HPDE6-E6E7 (cell line): ENCODE measurements at regions not wholly inside any gene's neighbourhood (a gene's known extent, or its start where the extent isn't known, plus 50 kb on each side); places are given as distances from the start of the nearest gene placed in this dataset.
"Not testable (repeated sequence)": the region's sequence is repeated elsewhere in the genome, so short reads cannot be mapped to it uniquely, and the experiment has no call there.

Source experiments
- DNase-seq: peaks from one replicate; pipeline ENCODE4 v3.0.0; 2011; ENCODE audit warnings: missing footprints; ENCODE audit errors: extremely low spot score

- no peak for DNase-seq
Observed at GRCh38 chr10:37474645-37475044, 349.2 kb downstream of the ANKRD30A start.

GRCh38 chr10:37473906-37474305 is 348.5 kb downstream of the ANKRD30A start:
- no peak for DNase-seq

GRCh38 chr10:37467246-37467645 is 341.8 kb downstream of the ANKRD30A start:
- DNase-seq: no peak

- no peak for DNase-seq
Observed at GRCh38 chr10:37456456-37456855, 331.1 kb downstream of the ANKRD30A start.

DNA sequence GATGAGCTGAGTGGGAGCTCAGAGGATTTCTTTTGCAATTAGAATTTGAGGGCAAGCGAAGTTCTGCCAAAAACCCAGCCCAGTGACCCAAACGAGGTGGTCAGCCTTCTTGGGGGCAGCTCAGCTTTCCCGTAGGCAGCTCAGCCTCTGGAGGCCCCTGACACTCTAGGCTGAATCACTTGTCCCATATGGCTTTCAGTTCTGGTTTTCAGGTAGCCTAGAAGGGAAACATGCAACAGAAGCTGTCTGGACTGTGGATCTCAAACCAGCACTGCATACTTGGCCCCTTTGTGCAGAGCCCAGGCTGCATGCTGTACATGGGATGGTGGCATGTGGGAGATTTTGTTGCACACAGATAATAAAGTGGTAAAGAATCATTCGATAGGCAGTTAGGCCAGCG is 322.8 kb downstream of the ANKRD30A start:
- DNase-seq: no peak

DNA sequence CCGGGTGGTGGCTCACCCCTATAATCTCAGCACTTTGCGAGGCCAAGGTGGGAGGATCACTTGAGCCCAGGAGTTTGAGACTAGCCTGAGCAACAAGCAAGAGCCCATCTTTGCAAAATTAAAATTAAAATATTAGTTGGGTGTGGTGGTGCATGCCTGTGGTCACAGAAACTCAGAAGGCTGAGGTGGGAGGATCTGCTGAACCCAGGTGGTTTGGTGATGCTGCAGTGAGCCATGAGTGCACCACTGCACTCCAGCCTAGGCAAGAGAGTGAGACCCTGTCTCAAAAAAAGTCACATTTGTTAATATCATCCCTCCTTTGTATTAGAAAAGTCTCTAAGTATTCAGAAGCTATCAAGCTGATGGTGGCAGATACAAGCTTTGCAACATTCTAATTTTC is 317.5 kb downstream of the ANKRD30A start:
- no peak for DNase-seq

- not testable (repeated sequence) for DNase-seq
Observed at GRCh38 chr10:37441224-37441623, 315.8 kb downstream of the ANKRD30A start.

DNA sequence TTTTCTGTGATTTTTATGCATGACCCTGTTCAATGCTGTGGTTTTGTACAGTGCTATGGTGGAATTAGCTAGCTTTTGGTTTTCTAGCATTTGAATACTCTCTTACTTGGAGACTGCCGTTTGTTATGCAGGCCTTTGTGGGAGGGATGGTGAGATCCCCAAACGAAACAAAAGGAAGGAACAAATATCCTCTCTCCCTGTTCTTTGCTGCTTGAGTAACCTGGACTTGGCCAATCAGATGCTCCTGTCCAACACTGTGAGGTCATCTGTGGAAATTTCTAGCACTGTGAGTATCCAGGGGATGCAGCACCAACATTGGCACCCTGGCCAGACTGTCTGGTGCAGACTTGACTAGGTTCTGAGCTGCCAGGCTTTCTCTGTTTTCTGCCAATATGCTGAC is 314.4 kb downstream of the ANKRD30A start:
- no peak for DNase-seq

GRCh38 chr10:37436357-37436756 is 311.0 kb downstream of the ANKRD30A start:
- no peak for DNase-seq

DNA sequence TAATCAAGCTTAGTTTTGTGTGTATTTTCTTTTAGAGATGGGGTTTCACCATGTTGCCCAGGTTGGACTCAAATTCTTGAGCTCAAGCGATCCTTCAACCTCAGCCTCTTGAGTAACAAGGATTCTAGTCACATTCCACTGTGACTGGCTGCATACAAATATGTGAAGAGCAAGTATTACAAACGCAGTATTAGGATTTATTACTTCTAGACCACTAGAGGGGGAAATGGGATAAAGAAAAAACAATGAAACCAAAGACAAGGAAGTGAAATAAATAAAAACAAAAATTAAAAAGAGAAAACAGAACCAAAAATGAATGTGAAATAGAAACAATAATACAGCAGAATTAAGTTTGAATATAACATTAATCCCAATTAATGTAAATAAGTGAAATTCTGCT is 308.7 kb downstream of the ANKRD30A start:
- no peak for DNase-seq
